GM12891 (cell line): ENCODE measurements at regions not wholly inside any gene's neighbourhood (a gene's known extent, or its start where the extent isn't known, plus 50 kb on each side); places are given as distances from the start of the nearest gene placed in this dataset.

ENCODE experiments used
- POLR2A ChIP-seq: IDR thresholded peaks from 2 replicates; pipeline ENCODE4 v1.6.1; 2011; ENCODE audit warnings: low read depth, low read length, control low read depth
- POLR2AphosphoS5 ChIP-seq: IDR thresholded peaks from 2 replicates; pipeline ENCODE4 v1.6.1; 2011; ENCODE audit warnings: low read depth, low read length, control low read depth
- TAF1 ChIP-seq: IDR thresholded peaks from 2 replicates; pipeline ENCODE4 v1.6.1; 2011; ENCODE audit warnings: low read depth, low read length, control low read depth

DNA sequence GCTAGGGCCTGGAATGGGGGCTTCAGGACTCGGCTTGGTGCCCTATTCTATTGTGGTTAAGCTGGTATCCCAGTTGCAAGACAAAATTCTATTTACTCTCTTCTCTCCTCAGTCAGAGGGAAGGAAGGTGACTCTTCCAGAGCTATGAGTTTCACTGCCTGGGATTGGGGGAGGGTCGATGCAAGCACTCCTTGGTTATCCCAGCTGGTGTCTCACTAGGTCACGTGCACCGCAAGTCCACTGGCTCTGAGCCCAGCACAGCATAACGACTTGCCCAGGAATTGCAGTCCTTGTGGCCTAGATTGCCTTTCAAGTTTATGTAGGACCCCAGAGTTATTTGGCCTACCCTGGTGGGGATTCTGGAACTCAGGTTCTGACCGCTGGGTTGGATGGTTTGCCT, 958.8 kb downstream of the IGSF11 start:
- TF ChIP-seq POLR2AphosphoS5, result no peak
- no peak for TF ChIP-seq POLR2A
- no peak for TF ChIP-seq TAF1
